ENCODE measurements at regions not wholly inside any gene's neighbourhood (a gene's known extent, or its start where the extent isn't known, plus 50 kb on each side); places are given as distances from the start of the nearest gene placed in this dataset.

DNA sequence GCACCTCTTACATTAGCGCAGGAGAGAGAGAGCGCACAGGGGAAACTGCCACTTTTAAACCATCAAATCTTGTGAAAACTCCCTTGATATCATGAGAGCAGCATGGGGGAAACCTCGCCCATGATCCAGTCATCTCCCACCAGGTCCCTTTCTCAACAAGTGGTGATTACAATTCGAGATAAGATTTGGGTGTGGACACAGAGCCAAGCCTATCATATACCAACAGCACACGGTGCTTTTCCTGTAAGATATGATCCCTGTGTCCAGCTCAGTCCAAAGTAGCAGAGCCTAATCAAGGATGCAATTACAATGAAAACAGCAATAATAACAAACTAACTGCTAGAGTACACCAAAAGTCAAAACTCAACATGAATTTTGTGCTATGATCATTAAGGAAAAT lies 148.7 kb upstream of the TCF21 start (continued):
- no peak for TF ChIP-seq NPAS2 (CRISPR knock-in tag; IDR thresholded peaks at IDR 0.05; ENCODE audit: borderline replicate concordance)
- TF ChIP-seq CBX2 (IDR thresholded peaks at IDR 0.05; ENCODE audit: low read depth, low read length), result no peak
- no peak for TF ChIP-seq CBX2 (CRISPR knock-in tag; IDR thresholded peaks at IDR 0.05; ENCODE audit: low read depth)
- no peak for TF ChIP-seq ZKSCAN8 (CRISPR knock-in tag; IDR thresholded peaks at IDR 0.05; ENCODE audit: borderline replicate concordance)
- TF ChIP-seq ZNF224 (CRISPR knock-in tag; IDR thresholded peaks at IDR 0.05), result no peak
- TF ChIP-seq ZNF282 (IDR thresholded peaks at IDR 0.05; ENCODE audit: partially characterized antibody), result no peak
- no peak for TF ChIP-seq ZNF598 (CRISPR knock-in tag; IDR thresholded peaks at IDR 0.05; ENCODE audit: borderline replicate concordance)
- TF ChIP-seq AKAP8 (CRISPR knock-in tag; IDR thresholded peaks at IDR 0.05), result no peak
- no peak for TF ChIP-seq NR2F6 (IDR thresholded peaks at IDR 0.05)
- TF ChIP-seq NR2F6 (CRISPR knock-in tag; IDR thresholded peaks at IDR 0.05), result no peak

DNA sequence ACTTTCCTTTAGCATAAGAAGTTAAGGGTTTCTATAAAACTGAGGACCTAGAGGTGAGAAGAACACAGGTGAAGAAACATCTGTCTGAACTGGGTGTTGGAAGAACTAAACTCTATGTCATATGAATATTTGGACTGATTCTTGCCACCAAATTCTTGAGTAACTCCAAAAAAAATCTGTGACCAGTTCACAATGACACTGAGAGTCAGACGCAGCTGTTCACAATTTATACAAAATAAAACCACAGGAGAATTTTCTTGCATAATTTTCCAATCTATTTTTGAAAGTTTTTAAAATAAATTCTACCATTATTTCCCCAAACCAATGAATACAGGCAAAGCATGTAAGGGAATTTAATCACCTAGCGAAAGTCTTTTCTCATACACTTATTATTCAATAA lies 148.1 kb upstream of the TCF21 start:
- POLR2A ChIA-PET, result no interaction called here

More for the DNA sequence above, 148.1 kb upstream of the TCF21 start:
- DNase-seq (ENCODE audit: low spot score) (no peak), ATAC-seq (no peak), FAIRE-seq (no peak)
- intact Hi-C loops (cut with micrococcal nuclease; ENCODE audit: unreplicated experiment) (no loop called here), in situ Hi-C loops (cut with HindIII; ENCODE audit: extremely low pct_ligation_motif_present, low pct_unique_long_range_greater_than_20kb) (no loop called here)
- Histone ChIP-seq H3K4me2 (ENCODE audit: low read depth, low read length) (no peak overlapping the region), H3K4me3 (replicated peaks in 1 of 3; ENCODE audit: insufficient read depth in 1 of 3, low read depth in 2 of 3, low read length in 3 of 3) (no peak overlapping the region), H3K36me3 (replicated peaks in 1 of 2; ENCODE audit: control insufficient read depth in 1 of 2, insufficient read depth in 2 of 2, low read length in 2 of 2) (no peaks in the 10 kb centered on the region), H3K79me2 (ENCODE audit: insufficient read depth, low read length) (no peaks in the 10 kb centered on the region), H2AFZ (ENCODE audit: low read length) (no peak overlapping the region), H3K27me3 (ENCODE audit: control insufficient read depth in 1 of 2, insufficient read depth in 2 of 2, low read length in 2 of 2) (no peaks in the 10 kb centered on the region), H3K27ac (ENCODE audit: extremely low read length, insufficient read depth, low read length) (no peak overlapping the region), H4K20me1 (ENCODE audit: insufficient read depth, low read length) (no peaks in the 10 kb centered on the region), H3K9me3 (ENCODE audit: low read length) (no peaks in the 10 kb centered on the region), H3K4me1 (ENCODE audit: insufficient read depth, low read length) (no peaks in the 10 kb centered on the region), H3K9ac (ENCODE audit: insufficient read depth, low read depth, low read length) (no peak overlapping the region)
- TF ChIP-seq AHDC1 (CRISPR knock-in tag; IDR thresholded peaks at IDR 0.05; ENCODE audit: borderline replicate concordance) (no peak), ZC3H4 (CRISPR knock-in tag; IDR thresholded peaks at IDR 0.05; ENCODE audit: borderline replicate concordance) (no peak)
- CTCF ChIA-PET (ENCODE audit: low intra/inter-chr PET ratio, low total read pairs), result no interaction called here
- BruUV-seq (replicated peaks), result no TSS peak
- WGBS (ENCODE audit: low lambda C conversion rate), result 3% methylated on average over 2 of the region's 2 CpGs
